AG09309 (cell line): ENCODE measurements at regions not wholly inside any gene's neighbourhood (a gene's known extent, or its start where the extent isn't known, plus 50 kb on each side); places are given as distances from the start of the nearest gene placed in this dataset.

ENCODE experiments used
- DNase-seq: peaks from one replicate; pipeline ENCODE4 v3.0.0-alpha.2; 2010; ENCODE audit warnings: low read depth
- H3K4me3 ChIP-seq: 2 replicates; pipeline ENCODE4 v1.5.1; 2011; ENCODE audit warnings: mild to moderate bottlenecking, low read depth, low read length, moderate library complexity; ENCODE audit not compliant: control insufficient read depth
- TF ChIP-seq, protein P1 (sequence below): IDR thresholded peaks from 2 replicates; pipeline ENCODE4 v1.5.1; 2011; ENCODE audit warnings: mild to moderate bottlenecking, low read depth, low read length, inconsistent platforms; ENCODE audit not compliant: insufficient read depth, control insufficient read depth; ENCODE audit errors: missing control alignments

GRCh38 chr2:184463102-184463865 is 135.0 kb upstream of the ZNF804A start:
- no peak for DNase-seq
- TF ChIP-seq, protein P1, sequence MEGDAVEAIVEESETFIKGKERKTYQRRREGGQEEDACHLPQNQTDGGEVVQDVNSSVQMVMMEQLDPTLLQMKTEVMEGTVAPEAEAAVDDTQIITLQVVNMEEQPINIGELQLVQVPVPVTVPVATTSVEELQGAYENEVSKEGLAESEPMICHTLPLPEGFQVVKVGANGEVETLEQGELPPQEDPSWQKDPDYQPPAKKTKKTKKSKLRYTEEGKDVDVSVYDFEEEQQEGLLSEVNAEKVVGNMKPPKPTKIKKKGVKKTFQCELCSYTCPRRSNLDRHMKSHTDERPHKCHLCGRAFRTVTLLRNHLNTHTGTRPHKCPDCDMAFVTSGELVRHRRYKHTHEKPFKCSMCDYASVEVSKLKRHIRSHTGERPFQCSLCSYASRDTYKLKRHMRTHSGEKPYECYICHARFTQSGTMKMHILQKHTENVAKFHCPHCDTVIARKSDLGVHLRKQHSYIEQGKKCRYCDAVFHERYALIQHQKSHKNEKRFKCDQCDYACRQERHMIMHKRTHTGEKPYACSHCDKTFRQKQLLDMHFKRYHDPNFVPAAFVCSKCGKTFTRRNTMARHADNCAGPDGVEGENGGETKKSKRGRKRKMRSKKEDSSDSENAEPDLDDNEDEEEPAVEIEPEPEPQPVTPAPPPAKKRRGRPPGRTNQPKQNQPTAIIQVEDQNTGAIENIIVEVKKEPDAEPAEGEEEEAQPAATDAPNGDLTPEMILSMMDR: no peak
- H3K4me3 ChIP-seq: no peak overlapping the region

GRCh38 chr2:184463866-184464248 is 134.5 kb upstream of the ZNF804A start:
- no peak for DNase-seq
- no peak overlapping the region for H3K4me3 ChIP-seq
- TF ChIP-seq, protein P1: no peak

DNA sequence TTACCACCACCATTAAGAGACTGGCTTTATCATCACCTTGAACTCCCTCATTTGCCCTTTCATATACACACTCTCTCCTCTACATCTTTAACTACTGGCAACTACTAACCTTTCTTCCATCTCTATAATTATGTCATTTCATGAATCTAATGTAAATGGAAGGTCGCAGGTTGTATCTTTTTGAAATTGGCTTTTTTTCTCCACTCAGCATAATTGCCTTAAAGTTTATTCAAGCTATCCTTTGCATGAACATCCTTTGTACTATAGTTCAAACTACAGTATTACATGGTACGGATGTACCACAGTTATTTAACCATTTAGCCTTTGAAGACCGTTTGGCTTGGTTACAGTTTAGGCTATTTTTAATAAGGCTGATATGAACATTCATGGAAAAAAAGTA is 129.5 kb upstream of the ZNF804A start:
- no peak overlapping the region for H3K4me3 ChIP-seq
- TF ChIP-seq, protein P1: no peak
- DNase-seq: no peak

DNA sequence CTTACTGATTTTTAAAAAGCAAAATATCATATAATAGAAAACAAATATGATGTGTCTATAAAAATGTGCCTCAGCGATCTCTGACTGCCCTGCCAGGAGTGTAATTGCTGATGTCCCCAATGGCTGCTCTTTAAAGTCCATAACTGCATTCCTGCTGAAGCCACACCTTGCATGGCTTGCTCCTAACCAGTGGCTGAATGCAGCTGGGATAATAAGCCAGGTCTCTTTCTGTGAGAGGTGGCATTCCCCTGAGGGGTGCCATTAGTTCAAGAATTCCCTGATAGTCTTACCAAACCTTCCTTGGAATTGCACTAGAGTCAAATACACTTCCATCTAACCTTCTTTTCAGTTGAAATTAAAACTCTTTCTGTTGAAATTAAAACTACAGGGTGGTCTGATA is 125.8 kb upstream of the ZNF804A start:
- TF ChIP-seq, protein P1: no peak

DNA sequence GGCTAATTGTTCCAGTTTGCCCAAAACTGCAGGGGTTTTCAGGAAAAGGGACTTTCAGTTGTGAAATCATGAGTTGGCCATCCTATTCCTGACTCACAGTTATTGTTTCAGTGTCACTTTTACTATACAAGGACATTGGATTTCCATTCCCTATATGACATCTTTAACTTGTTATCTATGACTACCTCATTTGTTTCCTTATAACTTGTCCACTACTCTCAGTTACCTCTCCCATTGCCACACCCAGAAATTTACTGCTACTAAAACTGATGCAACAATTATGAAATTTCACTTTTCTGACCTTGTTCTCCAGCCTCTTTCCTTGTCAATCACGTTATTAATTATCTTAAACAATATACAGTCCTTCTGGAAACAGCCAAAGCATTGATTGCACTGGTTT is 116.5 kb upstream of the ZNF804A start:
- no peak for DNase-seq
- TF ChIP-seq, protein P1: no peak
- H3K4me3 ChIP-seq: no peak overlapping the region

More for the DNA sequence above, 125.8 kb upstream of the ZNF804A start:
- H3K4me3 ChIP-seq: no peak overlapping the region
- DNase-seq: no peak

- TF ChIP-seq, protein P1: no peak
- no peak for DNase-seq
- H3K4me3 ChIP-seq: no peak overlapping the region
Observed at GRCh38 chr2:184498936-184499335, 99.4 kb upstream of the ZNF804A start.

DNA sequence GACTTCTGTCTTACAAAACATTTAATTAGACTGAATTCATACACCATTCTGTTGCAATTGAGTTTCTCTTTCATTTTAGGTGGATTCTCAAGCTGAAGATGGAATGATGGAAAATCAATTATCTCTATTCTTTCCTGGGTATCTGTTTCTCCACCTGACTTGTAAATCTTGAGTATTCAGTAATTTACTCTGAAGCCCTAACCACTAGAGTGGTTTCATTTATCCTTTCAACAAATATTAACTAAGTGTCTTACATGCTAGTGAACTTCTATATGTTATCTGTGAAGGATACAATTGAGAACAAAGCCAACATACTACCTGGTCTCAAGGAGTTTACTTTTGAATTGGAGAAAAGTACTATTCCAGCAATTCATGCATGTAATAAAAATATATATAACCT is 94.1 kb upstream of the ZNF804A start:
- TF ChIP-seq, protein P1: no peak
- no peak overlapping the region for H3K4me3 ChIP-seq
- DNase-seq: no peak
